Liver (tissue), 3 donors: ENCODE measurements at regions not wholly inside any gene's neighbourhood (a gene's known extent, or its start where the extent isn't known, plus 50 kb on each side); places are given as distances from the start of the nearest gene placed in this dataset.

Experiments used
- EGR1 ChIP-seq, 2 donors: IDR thresholded peaks; 2 replicates each; pipeline ENCODE4 v1.6.1; 2016 to 2018; ENCODE audit warnings: antibody characterized with exemption in 2 of 2, low read depth in 2 of 2
- GABPA ChIP-seq, 2 donors: IDR thresholded peaks in 1 of 2; conservative IDR thresholded peaks in 1 of 2; 2 replicates each; pipeline ENCODE4 v1.6.1; 2016; ENCODE audit warnings: antibody characterized with exemption in 2 of 2, mild to moderate bottlenecking in 1 of 2, moderate library complexity in 1 of 2
- HNF4G ChIP-seq: IDR thresholded peaks from 2 replicates; pipeline ENCODE4 v1.6.1; 2016; ENCODE audit warnings: antibody characterized with exemption
- JUND ChIP-seq, 2 donors: IDR thresholded peaks; 2 replicates each; pipeline ENCODE4 v1.6.1; 2016; ENCODE audit warnings: antibody characterized with exemption in 2 of 2
- RAD21 ChIP-seq, 2 donors: IDR thresholded peaks; 2 replicates each; pipeline ENCODE4 v1.6.1; 2016; ENCODE audit warnings: antibody characterized with exemption in 2 of 2, mild to moderate bottlenecking in 2 of 2
- REST ChIP-seq: IDR thresholded peaks from 2 replicates; pipeline ENCODE4 v1.6.1; 2016; ENCODE audit warnings: antibody characterized with exemption, mild to moderate bottlenecking
- SP1 ChIP-seq: IDR thresholded peaks from 2 replicates; pipeline ENCODE4 v1.6.1; 2018; ENCODE audit warnings: antibody characterized with exemption, mild to moderate bottlenecking
- TAF1 ChIP-seq: conservative IDR thresholded peaks from 2 replicates; pipeline ENCODE4 v1.6.1; 2016; ENCODE audit warnings: antibody characterized with exemption, mild to moderate bottlenecking
- YY1 ChIP-seq: IDR thresholded peaks from 2 replicates; pipeline ENCODE4 v1.6.1; 2016; ENCODE audit warnings: antibody characterized with exemption, mild to moderate bottlenecking
- TF ChIP-seq, protein P1 (sequence below): IDR thresholded peaks from 2 replicates; pipeline ENCODE4 v1.6.1; 2016; ENCODE audit warnings: antibody characterized with exemption
- TF ChIP-seq, protein P2 (sequence below): fragments of 150-350 bp; IDR thresholded peaks from 2 replicates; pipeline ENCODE4 v1.5.1; 2017; ENCODE audit warnings: improper control_type of control experiment, low read depth, low read length; ENCODE audit not compliant: missing input control
- TF ChIP-seq, protein P3 (sequence below): IDR thresholded peaks from 2 replicates; pipeline ENCODE4 v1.6.1; 2016; ENCODE audit warnings: antibody characterized with exemption
- TF ChIP-seq, protein P4 (sequence below): IDR thresholded peaks from 2 replicates; pipeline ENCODE4 v1.6.1; 2016; ENCODE audit warnings: antibody characterized with exemption
- donor health status: healthy.
- donor health status: healthy.

- TF ChIP-seq RAD21 (IDR thresholded peaks at IDR 0.05) (peak in 1 of 2 donors; percentile 42), SP1 (peak; percentile 36), TAF1 (no peak), JUND (IDR thresholded peaks at IDR 0.05) (no peak), YY1 (peak; percentile 70), EGR1 (IDR thresholded peaks at IDR 0.05; ENCODE audit: low read depth in 2 of 2) (no peak), HNF4G (no peak), GABPA (IDR thresholded peaks at IDR 0.05 in 1 of 2, conservative IDR thresholded peaks at IDR 0.05 in 1 of 2) (no peak), REST (no peak)
- TF ChIP-seq, protein P1, sequence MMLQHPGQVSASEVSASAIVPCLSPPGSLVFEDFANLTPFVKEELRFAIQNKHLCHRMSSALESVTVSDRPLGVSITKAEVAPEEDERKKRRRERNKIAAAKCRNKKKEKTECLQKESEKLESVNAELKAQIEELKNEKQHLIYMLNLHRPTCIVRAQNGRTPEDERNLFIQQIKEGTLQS = no peak
- TF ChIP-seq, protein P2, sequence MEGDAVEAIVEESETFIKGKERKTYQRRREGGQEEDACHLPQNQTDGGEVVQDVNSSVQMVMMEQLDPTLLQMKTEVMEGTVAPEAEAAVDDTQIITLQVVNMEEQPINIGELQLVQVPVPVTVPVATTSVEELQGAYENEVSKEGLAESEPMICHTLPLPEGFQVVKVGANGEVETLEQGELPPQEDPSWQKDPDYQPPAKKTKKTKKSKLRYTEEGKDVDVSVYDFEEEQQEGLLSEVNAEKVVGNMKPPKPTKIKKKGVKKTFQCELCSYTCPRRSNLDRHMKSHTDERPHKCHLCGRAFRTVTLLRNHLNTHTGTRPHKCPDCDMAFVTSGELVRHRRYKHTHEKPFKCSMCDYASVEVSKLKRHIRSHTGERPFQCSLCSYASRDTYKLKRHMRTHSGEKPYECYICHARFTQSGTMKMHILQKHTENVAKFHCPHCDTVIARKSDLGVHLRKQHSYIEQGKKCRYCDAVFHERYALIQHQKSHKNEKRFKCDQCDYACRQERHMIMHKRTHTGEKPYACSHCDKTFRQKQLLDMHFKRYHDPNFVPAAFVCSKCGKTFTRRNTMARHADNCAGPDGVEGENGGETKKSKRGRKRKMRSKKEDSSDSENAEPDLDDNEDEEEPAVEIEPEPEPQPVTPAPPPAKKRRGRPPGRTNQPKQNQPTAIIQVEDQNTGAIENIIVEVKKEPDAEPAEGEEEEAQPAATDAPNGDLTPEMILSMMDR = no peak
- TF ChIP-seq, protein P3, sequence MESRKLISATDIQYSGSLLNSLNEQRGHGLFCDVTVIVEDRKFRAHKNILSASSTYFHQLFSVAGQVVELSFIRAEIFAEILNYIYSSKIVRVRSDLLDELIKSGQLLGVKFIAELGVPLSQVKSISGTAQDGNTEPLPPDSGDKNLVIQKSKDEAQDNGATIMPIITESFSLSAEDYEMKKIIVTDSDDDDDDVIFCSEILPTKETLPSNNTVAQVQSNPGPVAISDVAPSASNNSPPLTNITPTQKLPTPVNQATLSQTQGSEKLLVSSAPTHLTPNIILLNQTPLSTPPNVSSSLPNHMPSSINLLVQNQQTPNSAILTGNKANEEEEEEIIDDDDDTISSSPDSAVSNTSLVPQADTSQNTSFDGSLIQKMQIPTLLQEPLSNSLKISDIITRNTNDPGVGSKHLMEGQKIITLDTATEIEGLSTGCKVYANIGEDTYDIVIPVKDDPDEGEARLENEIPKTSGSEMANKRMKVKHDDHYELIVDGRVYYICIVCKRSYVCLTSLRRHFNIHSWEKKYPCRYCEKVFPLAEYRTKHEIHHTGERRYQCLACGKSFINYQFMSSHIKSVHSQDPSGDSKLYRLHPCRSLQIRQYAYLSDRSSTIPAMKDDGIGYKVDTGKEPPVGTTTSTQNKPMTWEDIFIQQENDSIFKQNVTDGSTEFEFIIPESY = no peak
- TF ChIP-seq, protein P4, sequence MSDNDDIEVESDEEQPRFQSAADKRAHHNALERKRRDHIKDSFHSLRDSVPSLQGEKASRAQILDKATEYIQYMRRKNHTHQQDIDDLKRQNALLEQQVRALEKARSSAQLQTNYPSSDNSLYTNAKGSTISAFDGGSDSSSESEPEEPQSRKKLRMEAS = no peak
These were observed 69.4 kb upstream of the SH3RF3 start for GRCh38 chr2:109059474-109060165.
